ENCODE measurements at regions not wholly inside any gene's neighbourhood (a gene's known extent, or its start where the extent isn't known, plus 50 kb on each side); places are given as distances from the start of the nearest gene placed in this dataset.

DNA sequence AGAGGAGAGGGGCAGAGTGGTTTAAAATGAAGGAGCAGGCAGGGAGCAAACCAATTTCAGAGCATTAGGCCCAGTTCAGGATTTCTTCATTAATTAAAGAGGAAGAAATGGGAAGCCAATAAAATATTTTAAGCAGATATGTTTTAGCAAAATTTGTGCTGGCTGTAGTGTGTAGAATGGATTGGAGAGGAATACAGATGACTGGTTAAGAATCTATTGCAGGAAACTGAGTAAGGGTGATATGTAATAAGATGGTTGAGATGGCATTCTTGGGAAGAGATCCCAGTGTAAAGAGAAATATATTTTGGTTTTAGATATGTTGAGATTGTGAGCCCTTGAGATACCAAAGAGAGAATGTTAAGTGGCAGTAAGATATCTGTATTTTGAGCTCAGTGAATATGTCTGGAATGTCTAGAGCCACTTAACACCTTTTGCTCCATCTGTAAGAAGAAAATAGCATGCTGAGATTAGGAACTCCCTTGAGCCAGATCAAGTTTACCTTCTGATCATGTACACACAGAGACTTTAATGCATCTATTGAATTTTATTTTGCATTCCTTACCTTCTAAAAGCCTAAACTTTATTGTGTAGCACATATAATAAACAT is 79.5 kb upstream of the SLC27A6 start:
- no peak for TF ChIP-seq CTCF (IDR thresholded peaks at IDR 0.05; ENCODE audit: extremely low read depth in 1 of 2, insufficient read depth in 1 of 2, low read depth in 1 of 2, low read length in 2 of 2)
- no peak for TF ChIP-seq POLR2A (IDR thresholded peaks at IDR 0.05; ENCODE audit: low read depth, low read length)
- no peak for TF ChIP-seq POLR2AphosphoS5 (IDR thresholded peaks at IDR 0.05; ENCODE audit: insufficient read depth, low read depth, low read length)

Data from endothelial cell of umbilical vein (primary cell).